Middle frontal gyrus (tissue), 1 donor: ENCODE measurements at regions not wholly inside any gene's neighbourhood (a gene's known extent, or its start where the extent isn't known, plus 50 kb on each side); places are given as distances from the start of the nearest gene placed in this dataset.

ENCODE experiments used
- DNase-seq: peaks from one replicate; pipeline ENCODE4 v3.0.0-alpha.2; 2015; ENCODE audit warnings: low spot score; ENCODE audit errors: extremely low spot score

- no peak for DNase-seq
Observed at GRCh38 chr11:10619131-10619680, 50.7 kb upstream of the LYVE1 start.

- DNase-seq, result no peak
Observed at GRCh38 chr11:10618490-10618889, 50.0 kb upstream of the LYVE1 start.
